ENCODE measurements at regions not wholly inside any gene's neighbourhood (a gene's known extent, or its start where the extent isn't known, plus 50 kb on each side); places are given as distances from the start of the nearest gene placed in this dataset.

GRCh38 chr1:47507881-47508701, 70.2 kb downstream of the FOXD2 start:
- no peak for TF ChIP-seq CTCF (IDR thresholded peaks at IDR 0.05)
- no peak for TF ChIP-seq POLR2A (IDR thresholded peaks at IDR 0.05)

Data from lower leg skin (tissue), 3 donors.